ENCODE measurements at regions not wholly inside any gene's neighbourhood (a gene's known extent, or its start where the extent isn't known, plus 50 kb on each side); places are given as distances from the start of the nearest gene placed in this dataset.

DNA sequence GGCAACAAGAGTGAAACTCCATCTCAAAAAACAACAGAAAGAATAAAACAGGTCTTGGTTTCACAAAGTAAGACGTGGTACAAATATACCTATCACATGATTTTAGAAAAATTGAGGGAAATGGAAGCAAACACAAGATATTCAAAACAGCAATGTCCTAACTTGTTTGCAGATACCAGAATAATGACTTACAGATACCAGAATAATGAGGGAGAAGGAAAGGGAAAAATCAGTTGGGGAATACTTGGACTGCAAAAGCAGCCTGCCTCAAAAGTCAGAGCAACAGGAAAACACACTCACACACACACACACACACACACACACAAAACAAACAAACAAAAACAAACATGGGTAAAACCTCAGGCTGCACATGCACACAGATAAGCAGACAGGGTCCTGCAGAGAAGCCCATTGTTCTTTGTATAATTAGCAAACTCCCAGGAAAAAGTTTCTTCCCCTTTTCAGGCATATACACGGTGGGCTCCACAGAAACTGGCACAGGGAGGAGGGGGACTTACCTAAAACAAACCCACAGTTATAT lies 65.7 kb upstream of the CAPRIN2 start:
- no peak for DNase-seq (ENCODE audit: low spot score)
- H3K9me3 ChIP-seq (ENCODE audit: low read length), result no peaks in the 10 kb centered on the region
- no peaks in the 10 kb centered on the region for H3K4me1 ChIP-seq (ENCODE audit: insufficient read depth, low read length, poor library complexity, severe bottlenecking)
- no peak overlapping the region for H3K4me2 ChIP-seq (ENCODE audit: low read length)
- H3K36me3 ChIP-seq (ENCODE audit: insufficient read depth, low read length), result no peaks in the 10 kb centered on the region
- no peak for TF ChIP-seq EZH2phosphoT487 (IDR thresholded peaks at IDR 0.05; ENCODE audit: borderline replicate concordance, low read depth, low read length)
- TF ChIP-seq, protein P1, sequence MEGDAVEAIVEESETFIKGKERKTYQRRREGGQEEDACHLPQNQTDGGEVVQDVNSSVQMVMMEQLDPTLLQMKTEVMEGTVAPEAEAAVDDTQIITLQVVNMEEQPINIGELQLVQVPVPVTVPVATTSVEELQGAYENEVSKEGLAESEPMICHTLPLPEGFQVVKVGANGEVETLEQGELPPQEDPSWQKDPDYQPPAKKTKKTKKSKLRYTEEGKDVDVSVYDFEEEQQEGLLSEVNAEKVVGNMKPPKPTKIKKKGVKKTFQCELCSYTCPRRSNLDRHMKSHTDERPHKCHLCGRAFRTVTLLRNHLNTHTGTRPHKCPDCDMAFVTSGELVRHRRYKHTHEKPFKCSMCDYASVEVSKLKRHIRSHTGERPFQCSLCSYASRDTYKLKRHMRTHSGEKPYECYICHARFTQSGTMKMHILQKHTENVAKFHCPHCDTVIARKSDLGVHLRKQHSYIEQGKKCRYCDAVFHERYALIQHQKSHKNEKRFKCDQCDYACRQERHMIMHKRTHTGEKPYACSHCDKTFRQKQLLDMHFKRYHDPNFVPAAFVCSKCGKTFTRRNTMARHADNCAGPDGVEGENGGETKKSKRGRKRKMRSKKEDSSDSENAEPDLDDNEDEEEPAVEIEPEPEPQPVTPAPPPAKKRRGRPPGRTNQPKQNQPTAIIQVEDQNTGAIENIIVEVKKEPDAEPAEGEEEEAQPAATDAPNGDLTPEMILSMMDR (conservative IDR thresholded peaks at IDR 0.05; ENCODE audit: low read length), result no peak
- H3K4me3 ChIP-seq (ENCODE audit: low read depth, low read length, poor library complexity, severe bottlenecking), result no peak overlapping the region
- intact Hi-C loops (cut with micrococcal nuclease; ENCODE audit: unreplicated experiment), result no loop called here
- CTCF ChIA-PET (ENCODE audit: unreplicated experiment), result no interaction called here
- no peaks in the 10 kb centered on the region for H3K9me2 ChIP-seq (ENCODE audit: insufficient read depth, low read length)
- H3K79me2 ChIP-seq (ENCODE audit: insufficient read depth, low read depth, low read length), result no peaks in the 10 kb centered on the region
- H2AFZ ChIP-seq (ENCODE audit: low read length), result no peak overlapping the region
- H3K27ac ChIP-seq (ENCODE audit: low read depth, low read length, poor library complexity, severe bottlenecking), result no peak overlapping the region
- POLR2A ChIA-PET, result no interaction called here
- no TSS peak for BruUV-seq (replicated peaks)
- no peaks in the 10 kb centered on the region for H4K20me1 ChIP-seq (ENCODE audit: insufficient read depth, low read length)

DNA sequence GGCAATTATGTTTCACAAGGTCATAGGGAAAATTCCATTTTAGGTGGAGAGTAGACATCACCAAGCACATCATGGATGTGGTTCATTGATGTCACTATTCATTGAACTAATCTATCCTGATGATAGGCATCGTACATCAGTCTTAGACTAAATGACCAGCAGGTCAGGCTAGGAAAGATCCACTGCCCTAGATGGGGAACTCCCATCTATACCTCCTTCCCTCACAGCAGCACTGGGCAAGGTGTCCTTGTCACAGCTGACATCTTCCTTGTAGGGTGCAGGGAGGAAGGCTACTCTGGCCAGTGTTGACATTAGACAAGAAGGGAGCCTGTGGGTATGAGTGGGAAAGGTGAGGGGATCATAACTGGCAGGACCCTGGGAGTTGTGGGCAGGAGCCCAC lies 63.8 kb upstream of the CAPRIN2 start:
- intact Hi-C loops (cut with micrococcal nuclease; ENCODE audit: unreplicated experiment), result no loop called here
- ChIA-PET POLR2A (no interaction called here), CTCF (ENCODE audit: unreplicated experiment) (no interaction called here)
- no peaks in the 10 kb centered on the region for H3K79me2 ChIP-seq (ENCODE audit: insufficient read depth, low read depth, low read length)
- no peak overlapping the region for H2AFZ ChIP-seq (ENCODE audit: low read length)
- no peaks in the 10 kb centered on the region for H3K4me1 ChIP-seq (ENCODE audit: insufficient read depth, low read length, poor library complexity, severe bottlenecking)
- no peak for DNase-seq (ENCODE audit: low spot score)
- no peak overlapping the region for H3K4me3 ChIP-seq (ENCODE audit: low read depth, low read length, poor library complexity, severe bottlenecking)
- H3K36me3 ChIP-seq (ENCODE audit: insufficient read depth, low read length), result no peaks in the 10 kb centered on the region
- BruUV-seq (replicated peaks), result no TSS peak
- H3K9me2 ChIP-seq (ENCODE audit: insufficient read depth, low read length), result no peaks in the 10 kb centered on the region
- no peak overlapping the region for H3K4me2 ChIP-seq (ENCODE audit: low read length)
- H4K20me1 ChIP-seq (ENCODE audit: insufficient read depth, low read length), result no peaks in the 10 kb centered on the region
- H3K9me3 ChIP-seq (ENCODE audit: low read length), result no peaks in the 10 kb centered on the region
- H3K27ac ChIP-seq (ENCODE audit: low read depth, low read length, poor library complexity, severe bottlenecking), result no peak overlapping the region
- TF ChIP-seq EZH2phosphoT487 (IDR thresholded peaks at IDR 0.05; ENCODE audit: borderline replicate concordance, low read depth, low read length), result no peak
- TF ChIP-seq, protein P1 (conservative IDR thresholded peaks at IDR 0.05; ENCODE audit: low read length), result no peak

DNA sequence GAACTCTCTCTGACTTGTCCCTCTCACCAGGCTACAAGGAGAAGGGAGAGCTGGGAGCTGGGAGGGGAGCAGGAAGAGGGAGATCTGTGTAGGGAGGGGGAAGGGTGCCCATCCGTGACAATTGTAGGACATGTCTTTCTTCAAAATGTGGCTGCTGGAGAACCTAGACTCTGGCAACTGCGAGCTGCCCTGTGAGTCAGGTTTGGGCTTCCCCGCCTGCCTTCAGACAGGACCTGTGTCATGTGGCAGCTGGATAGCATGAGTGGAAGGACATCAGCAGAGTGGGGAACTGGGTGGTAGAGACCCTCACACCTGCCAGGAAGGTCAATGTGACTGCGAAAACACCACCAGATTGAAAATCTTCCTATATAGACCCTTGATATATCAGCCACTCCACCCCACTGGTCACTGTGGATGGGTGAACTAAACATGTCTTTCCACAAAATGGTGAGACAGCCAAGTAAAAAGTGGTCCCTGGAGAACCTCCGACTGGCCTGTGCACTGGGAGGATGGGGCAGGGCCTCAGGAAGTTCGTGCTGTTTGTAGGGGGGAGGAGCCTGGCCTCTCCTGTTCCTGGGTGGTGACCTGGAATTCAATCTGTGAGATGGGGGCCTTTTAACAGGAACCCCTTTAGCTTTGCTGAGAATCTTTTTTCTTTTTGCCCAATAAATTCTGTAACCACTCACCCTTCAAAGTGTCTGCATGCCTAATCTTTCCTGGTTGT lies 62.2 kb upstream of the CAPRIN2 start:
- CTCF ChIA-PET (ENCODE audit: unreplicated experiment), result no interaction called here
- no peaks in the 10 kb centered on the region for H4K20me1 ChIP-seq (ENCODE audit: insufficient read depth, low read length)
- no TSS peak for BruUV-seq (replicated peaks)
- POLR2A ChIA-PET, result no interaction called here
- H3K36me3 ChIP-seq (ENCODE audit: insufficient read depth, low read length), result no peaks in the 10 kb centered on the region
- H3K79me2 ChIP-seq (ENCODE audit: insufficient read depth, low read depth, low read length), result no peaks in the 10 kb centered on the region
- H2AFZ ChIP-seq (ENCODE audit: low read length), result no peak overlapping the region
- H3K27ac ChIP-seq (ENCODE audit: low read depth, low read length, poor library complexity, severe bottlenecking), result no peak overlapping the region
- H3K9me3 ChIP-seq (ENCODE audit: low read length), result no peaks in the 10 kb centered on the region
- TF ChIP-seq, protein P1 (conservative IDR thresholded peaks at IDR 0.05; ENCODE audit: low read length), result no peak
- TF ChIP-seq EZH2phosphoT487 (IDR thresholded peaks at IDR 0.05; ENCODE audit: borderline replicate concordance, low read depth, low read length), result no peak
- no peaks in the 10 kb centered on the region for H3K4me1 ChIP-seq (ENCODE audit: insufficient read depth, low read length, poor library complexity, severe bottlenecking)
- DNase-seq (ENCODE audit: low spot score), result no peak
- no peak overlapping the region for H3K4me3 ChIP-seq (ENCODE audit: low read depth, low read length, poor library complexity, severe bottlenecking)
- no peak overlapping the region for H3K4me2 ChIP-seq (ENCODE audit: low read length)
- H3K9me2 ChIP-seq (ENCODE audit: insufficient read depth, low read length), result no peaks in the 10 kb centered on the region
- intact Hi-C loops (cut with micrococcal nuclease; ENCODE audit: unreplicated experiment), result no loop called here
